ENCODE measurements at regions not wholly inside any gene's neighbourhood (a gene's known extent, or its start where the extent isn't known, plus 50 kb on each side); places are given as distances from the start of the nearest gene placed in this dataset.
"Not testable (repeated sequence)": the region's sequence is repeated elsewhere in the genome, so short reads cannot be mapped to it uniquely, and the experiment has no call there.

GRCh38 chr7:68739306-68739705, 859.0 kb upstream of the AUTS2 start:
- no peak for DNase-seq (ENCODE audit: low spot score)

- no peak for DNase-seq (ENCODE audit: low spot score)
These were observed 854.2 kb upstream of the AUTS2 start for GRCh38 chr7:68744036-68744435.

GRCh38 chr7:68748934-68749900, 849.1 kb upstream of the AUTS2 start:
- no peak for DNase-seq (ENCODE audit: low spot score)

- no peak for DNase-seq (ENCODE audit: low spot score)
These were observed 845.6 kb upstream of the AUTS2 start for GRCh38 chr7:68752485-68753178.

DNA sequence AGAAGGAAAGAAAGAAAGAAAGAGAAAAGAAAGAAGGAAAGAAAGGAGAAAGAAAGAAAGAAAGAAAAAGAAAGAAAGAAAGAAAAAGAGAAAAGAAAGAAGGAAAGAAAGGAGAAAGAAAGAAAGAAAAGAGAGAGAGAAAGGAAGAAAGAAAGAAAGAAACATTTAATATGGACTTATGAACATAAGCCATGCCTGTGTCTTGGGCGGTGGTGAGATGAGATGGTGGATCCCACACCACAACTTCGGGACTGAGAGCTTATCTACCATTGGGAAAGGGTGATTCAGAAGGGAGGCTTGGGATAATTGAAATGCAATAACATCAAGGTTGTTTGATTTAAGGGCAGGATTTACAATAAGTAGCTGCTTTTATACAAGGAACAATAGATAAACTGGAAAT, 843.9 kb upstream of the AUTS2 start:
- DNase-seq (ENCODE audit: low spot score): no peak

DNA sequence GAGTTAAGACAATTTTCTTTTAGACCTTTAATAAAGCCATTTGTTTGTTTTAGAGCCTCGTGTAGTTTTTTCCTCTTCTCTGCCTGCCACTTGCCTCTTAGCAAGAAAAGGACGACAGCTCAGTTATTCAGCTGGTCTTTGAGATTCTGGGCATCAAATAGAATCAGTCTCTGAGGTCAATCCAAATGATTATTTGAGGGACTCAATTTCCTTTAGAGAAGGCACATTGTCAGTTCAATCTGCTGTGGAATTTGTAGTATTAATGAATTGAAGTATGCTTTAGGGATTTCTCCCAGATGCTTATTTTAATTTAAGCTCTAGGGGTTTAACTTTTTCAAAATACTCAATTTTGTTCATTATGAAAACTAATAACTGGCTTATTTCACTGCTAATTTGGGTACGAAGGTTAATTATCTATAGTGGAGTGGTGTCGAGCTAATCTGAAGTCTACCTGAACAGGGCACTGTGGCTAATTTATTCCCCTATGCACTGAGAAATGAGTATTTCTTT, 841.2 kb upstream of the AUTS2 start:
- DNase-seq (ENCODE audit: low spot score): no peak

- DNase-seq (ENCODE audit: low spot score): no peak
These were observed 837.7 kb upstream of the AUTS2 start for GRCh38 chr7:68760556-68760955.

DNA sequence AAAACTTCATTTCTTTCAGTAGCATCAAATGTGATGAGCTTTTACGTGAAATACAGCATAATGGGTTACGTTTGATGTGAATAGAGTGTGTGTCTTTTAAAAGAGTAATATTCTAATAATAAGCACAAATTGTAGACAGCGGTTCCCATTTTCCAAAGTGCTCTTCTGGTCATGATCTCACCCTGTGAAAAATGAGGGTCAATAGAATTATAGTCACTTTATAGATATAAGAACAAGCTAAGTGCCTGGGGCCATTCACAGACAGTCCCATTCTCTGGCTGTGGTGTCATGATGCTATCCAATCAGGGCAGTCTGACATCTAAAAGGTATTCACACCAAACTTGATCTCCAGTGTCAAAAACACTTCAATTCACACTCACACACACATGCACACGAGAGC, 830.8 kb upstream of the AUTS2 start:
- no peak for DNase-seq (ENCODE audit: low spot score)

- DNase-seq (ENCODE audit: low spot score): peak; percentile 10
These were observed 827.6 kb upstream of the AUTS2 start for GRCh38 chr7:68770649-68771048.

- peak; percentile 19 for DNase-seq (ENCODE audit: low spot score)
These were observed 821.9 kb upstream of the AUTS2 start for GRCh38 chr7:68776326-68776725.

GRCh38 chr7:68783684-68784083, 814.6 kb upstream of the AUTS2 start:
- DNase-seq (ENCODE audit: low spot score): no peak

DNA sequence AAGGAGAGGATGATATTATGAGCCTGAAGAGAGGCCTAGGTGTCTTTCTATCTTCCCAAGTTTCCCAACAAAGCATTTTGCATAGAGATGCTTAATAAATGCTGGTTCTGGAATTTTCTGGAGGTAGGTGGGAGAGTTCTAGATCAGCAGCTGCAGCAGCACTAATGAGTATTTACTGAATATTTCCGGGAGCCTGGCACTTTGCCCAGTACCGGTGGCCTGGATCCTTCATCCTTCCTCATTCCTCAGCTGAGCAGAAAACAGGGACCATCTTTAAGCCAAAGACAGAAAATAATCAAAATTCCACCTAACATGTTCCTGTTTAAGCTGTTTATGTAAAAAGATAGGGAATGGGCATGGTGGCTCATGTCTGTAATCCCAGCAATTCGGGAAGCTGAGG, 813.2 kb upstream of the AUTS2 start:
- no peak for DNase-seq (ENCODE audit: low spot score)

- no peak for DNase-seq (ENCODE audit: low spot score)
These were observed 810.7 kb upstream of the AUTS2 start for GRCh38 chr7:68787566-68787965.

- DNase-seq (ENCODE audit: low spot score): not testable (repeated sequence)
These were observed 809.7 kb upstream of the AUTS2 start for GRCh38 chr7:68788529-68788928.

DNA sequence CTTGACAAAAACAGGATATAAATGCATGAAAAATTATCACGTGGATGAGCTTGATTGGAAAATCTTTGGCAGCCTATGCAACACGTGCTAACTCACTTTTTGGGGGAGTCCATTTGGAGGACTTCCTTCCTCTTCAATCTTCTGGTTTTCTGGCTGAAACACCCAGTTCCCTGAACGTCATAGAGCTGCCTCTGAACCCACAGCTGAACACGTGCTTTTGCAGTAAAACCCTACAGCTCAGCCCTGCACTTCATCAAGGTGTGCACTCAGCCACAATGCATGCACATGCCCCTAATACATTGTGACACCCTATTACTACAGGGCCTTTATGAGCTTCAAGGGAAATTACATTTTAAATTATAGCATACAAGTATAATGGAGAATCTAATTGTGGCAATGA, 808.7 kb upstream of the AUTS2 start:
- DNase-seq (ENCODE audit: low spot score): no peak

DNA sequence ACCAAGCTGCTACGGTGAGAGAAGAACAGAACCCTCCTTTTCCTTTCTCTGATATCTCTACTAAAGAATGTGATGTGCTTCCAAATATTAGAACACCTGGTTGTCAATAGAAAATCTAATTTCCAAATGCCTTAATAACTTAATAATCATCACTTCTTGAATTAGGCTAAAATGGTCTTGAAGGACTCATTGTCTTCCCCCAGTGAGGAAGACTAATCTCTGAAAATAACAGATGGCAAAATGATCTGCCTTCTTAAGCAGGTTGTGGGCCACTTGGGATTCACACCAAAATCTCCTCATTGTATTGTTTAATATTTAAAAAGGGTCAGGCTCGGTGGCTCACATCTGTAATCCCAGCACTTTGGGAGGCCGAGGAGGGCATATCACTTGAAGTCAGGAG, 805.9 kb upstream of the AUTS2 start:
- no peak for DNase-seq (ENCODE audit: low spot score)

DNA sequence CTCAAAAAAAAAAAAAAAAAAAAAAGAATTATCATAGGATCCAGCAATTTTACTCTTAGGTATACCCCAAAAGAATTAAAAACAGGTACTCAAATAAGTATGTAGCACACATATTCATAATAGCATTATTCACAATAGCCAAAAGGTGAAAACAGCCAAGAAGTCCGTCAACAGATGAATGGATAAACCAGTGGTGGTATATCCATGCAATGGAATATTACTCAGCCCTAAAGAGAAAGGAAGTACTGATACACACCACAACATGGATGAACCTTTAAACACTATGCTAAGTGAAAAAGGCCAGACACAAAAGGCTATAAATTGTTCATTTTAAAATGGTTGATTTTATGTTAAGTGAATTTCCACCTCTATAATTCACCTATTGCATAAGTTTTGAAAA, 804.8 kb upstream of the AUTS2 start:
- no peak for DNase-seq (ENCODE audit: low spot score)

GRCh38 chr7:68800316-68800715, 798.0 kb upstream of the AUTS2 start:
- DNase-seq (ENCODE audit: low spot score): no peak

- DNase-seq (ENCODE audit: low spot score): no peak
These were observed 793.1 kb upstream of the AUTS2 start for GRCh38 chr7:68805159-68805558.

DNA sequence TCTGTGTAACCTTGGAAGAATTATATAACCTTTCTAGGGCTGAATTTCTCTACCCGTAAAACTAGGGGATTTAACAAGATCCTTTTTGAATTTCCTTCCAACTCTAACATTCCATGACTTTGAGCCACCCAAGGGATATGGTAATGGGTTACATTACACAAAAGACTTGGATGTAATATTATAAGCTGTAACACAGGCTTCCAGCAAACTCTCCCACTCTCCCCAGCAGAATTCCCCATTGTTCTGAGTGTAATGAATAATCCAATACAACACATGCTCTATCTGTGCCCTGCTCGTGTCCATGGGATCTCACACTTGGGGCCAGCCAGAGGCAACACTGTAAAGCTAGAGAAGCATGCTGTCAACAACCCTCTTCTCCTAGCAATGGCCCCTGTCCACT, 790.6 kb upstream of the AUTS2 start:
- no peak for DNase-seq (ENCODE audit: low spot score)

- no peak for DNase-seq (ENCODE audit: low spot score)
These were observed 784.7 kb upstream of the AUTS2 start for GRCh38 chr7:68813551-68814080.

- DNase-seq (ENCODE audit: low spot score): no peak
These were observed 781.8 kb upstream of the AUTS2 start for GRCh38 chr7:68816491-68816890.

DNA sequence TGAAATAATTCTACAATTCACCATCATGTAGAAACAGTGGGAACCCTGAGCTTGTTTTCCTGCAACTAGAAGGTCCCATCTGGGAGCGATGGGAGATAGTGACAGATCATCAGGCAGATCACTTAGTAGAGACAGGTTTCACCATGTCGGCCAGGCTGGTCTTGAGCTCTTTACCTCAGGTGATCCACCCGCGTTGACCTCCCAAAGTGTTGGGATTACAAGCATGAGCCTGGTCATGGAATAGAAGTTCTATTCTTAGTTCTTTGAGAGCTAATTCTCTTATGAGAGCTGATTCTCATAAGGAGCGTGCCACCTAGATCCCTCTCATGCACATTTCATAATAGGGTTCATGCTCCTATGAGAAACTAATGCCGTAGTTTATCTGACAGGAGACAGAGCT, 778.0 kb upstream of the AUTS2 start:
- DNase-seq (ENCODE audit: low spot score): no peak

Measured in umbilical cord (tissue), 1 donor.